Endodermal cell (in vitro differentiated cells): ENCODE measurements at regions not wholly inside any gene's neighbourhood (a gene's known extent, or its start where the extent isn't known, plus 50 kb on each side); places are given as distances from the start of the nearest gene placed in this dataset.

Source experiments
- DNase-seq: peaks from one replicate; pipeline ENCODE4 v3.0.0-alpha.2; 2017
- H3K27ac ChIP-seq: 2 replicates; pipeline ENCODE4 v1.5.1; 2013; ENCODE audit warnings: mild to moderate bottlenecking, low read depth, low read length, moderate library complexity
- H3K27me3 ChIP-seq: 2 replicates; pipeline ENCODE4 v1.6.1; 2013; ENCODE audit warnings: mild to moderate bottlenecking, low read length, moderate library complexity; ENCODE audit not compliant: insufficient read depth, control insufficient read depth, poor library complexity, severe bottlenecking
- H3K36me3 ChIP-seq: 2 replicates; pipeline ENCODE4 v1.7.0; 2013; ENCODE audit warnings: mild to moderate bottlenecking, low read length, moderate library complexity; ENCODE audit not compliant: control insufficient read depth, insufficient read depth
- H3K4me1 ChIP-seq: one replicate; pipeline ENCODE4 v1.7.0; 2013; ENCODE audit warnings: low read length; ENCODE audit not compliant: control insufficient read depth, insufficient read depth
- H3K4me3 ChIP-seq: 2 replicates; pipeline ENCODE4 v1.5.1; 2013; ENCODE audit warnings: mild to moderate bottlenecking, low read length, moderate library complexity
- H3K9ac ChIP-seq: 2 replicates; pipeline ENCODE4 v1.6.1; 2013; ENCODE audit warnings: mild to moderate bottlenecking, low read length, moderate library complexity; ENCODE audit not compliant: poor library complexity, severe bottlenecking; ENCODE audit errors: extremely low read depth
- H3K9me3 ChIP-seq: 2 replicates; pipeline ENCODE4 v1.6.1; 2013; ENCODE audit warnings: mild to moderate bottlenecking, low read length, moderate library complexity; ENCODE audit not compliant: control insufficient read depth
- H3K27ac Mint-ChIP-seq: 2 replicates; pipeline ENCODE4 v1.8.0; 2020; ENCODE audit warnings: mixed read lengths
- H3K27me3 Mint-ChIP-seq: 2 replicates; pipeline ENCODE4 v1.8.0; 2021; ENCODE audit warnings: mild to moderate bottlenecking, mixed read lengths; ENCODE audit not compliant: insufficient read depth
- H3K36me3 Mint-ChIP-seq: 2 replicates; pipeline ENCODE4 v1.8.0; 2020; ENCODE audit warnings: low read depth, mixed read lengths
- H3K4me1 Mint-ChIP-seq: 2 replicates; pipeline ENCODE4 v1.8.0; 2020; ENCODE audit warnings: mixed read lengths
- H3K4me3 Mint-ChIP-seq: 2 replicates; pipeline ENCODE4 v1.8.0; 2020; ENCODE audit warnings: mild to moderate bottlenecking, moderate library complexity, mixed read lengths
- H3K9me3 Mint-ChIP-seq: 2 replicates; pipeline ENCODE4 v1.8.0; 2020; ENCODE audit warnings: mild to moderate bottlenecking, mixed read lengths
- CTCF ChIP-seq: fragments of 200-600 bp; sonication (generic); conservative IDR thresholded peaks from 2 replicates; pipeline ENCODE4 v1.5.0; 2021; ENCODE audit warnings: antibody characterized with exemption, mild to moderate bottlenecking
- WGBS, 2 experiments: methylation state at CpG; one replicate each; pipeline versions ENCODE4 v1.1.5 to v1.1.7; 2013; ENCODE audit warnings: missing lambda C conversion rate in 2 of 2, mixed read lengths in 1 of 2; ENCODE audit not compliant: insufficient coverage in 1 of 2, insufficient read length in 1 of 2; 5-methylcytosine and 5-hydroxymethylcytosine counted together

GRCh38 chr2:235216901-235217300 is 265.1 kb downstream of the SH3BP4 start:
- Histone ChIP-seq H3K27me3 (no peaks in the 10 kb centered on the region), H3K9ac (no peak overlapping the region), H3K4me3 (no peak overlapping the region), H3K36me3 (no peaks in the 10 kb centered on the region), H3K9me3 (no peaks in the 10 kb centered on the region), H3K4me1 (no peaks in the 10 kb centered on the region), H3K27ac (no peak overlapping the region)
- 71 to 94% methylated on average over 1 to 2 of the region's 3 CpGs for WGBS, 2 experiments
- Mint-ChIP-seq H3K4me3 (no peak overlapping the region), H3K27ac (no peak overlapping the region), H3K9me3 (no peaks in the 10 kb centered on the region), H3K36me3 (no peaks in the 10 kb centered on the region), H3K27me3 (peaks cover 2% of the 10 kb centered on the region), H3K4me1 (peaks cover 2% of the 10 kb centered on the region)
- no peak for TF ChIP-seq CTCF
- DNase-seq: no peak

GRCh38 chr2:235217846-235218245 is 266.0 kb downstream of the SH3BP4 start:
- H3K36me3 Mint-ChIP-seq: no peaks in the 10 kb centered on the region
- WGBS, 2 experiments: 66 to 79% methylated on average over 5 of the region's 5 CpGs

GRCh38 chr2:235218486-235218907 is 266.7 kb downstream of the SH3BP4 start:
- no peaks in the 10 kb centered on the region for H3K27me3 ChIP-seq
- TF ChIP-seq CTCF: no peak
- H3K27me3 Mint-ChIP-seq: peaks cover 2% of the 10 kb centered on the region
- no peak for DNase-seq
- H3K4me1 Mint-ChIP-seq: no peaks in the 10 kb centered on the region
- 93 to 98% methylated on average over 10 of the region's 10 CpGs for WGBS, 2 experiments
- no peak overlapping the region for H3K27ac Mint-ChIP-seq
- no peak overlapping the region for H3K9ac ChIP-seq
- H3K4me3 ChIP-seq: no peak overlapping the region
- no peaks in the 10 kb centered on the region for H3K4me1 ChIP-seq
- H3K36me3 ChIP-seq: no peaks in the 10 kb centered on the region
- no peaks in the 10 kb centered on the region for H3K9me3 Mint-ChIP-seq
- H3K27ac ChIP-seq: no peak overlapping the region
- H3K36me3 Mint-ChIP-seq: no peaks in the 10 kb centered on the region
- no peaks in the 10 kb centered on the region for H3K9me3 ChIP-seq
- H3K4me3 Mint-ChIP-seq: no peak overlapping the region

More at GRCh38 chr2:235217846-235218245, 266.0 kb downstream of the SH3BP4 start:
- Histone ChIP-seq H3K4me3 (no peak overlapping the region), H3K9me3 (no peaks in the 10 kb centered on the region), H3K36me3 (no peaks in the 10 kb centered on the region), H3K27me3 (no peaks in the 10 kb centered on the region), H3K4me1 (no peaks in the 10 kb centered on the region), H3K27ac (no peak overlapping the region), H3K9ac (no peak overlapping the region)
- no peak for TF ChIP-seq CTCF
- no peak for DNase-seq
- H3K27ac Mint-ChIP-seq: no peak overlapping the region
- H3K27me3 Mint-ChIP-seq: peaks cover 2% of the 10 kb centered on the region
- H3K9me3 Mint-ChIP-seq: no peaks in the 10 kb centered on the region
- H3K4me1 Mint-ChIP-seq: peaks cover under 1% of the 10 kb centered on the region
- no peak overlapping the region for H3K4me3 Mint-ChIP-seq
